OCI-LY1 (cell line): ENCODE measurements at regions not wholly inside any gene's neighbourhood (a gene's known extent, or its start where the extent isn't known, plus 50 kb on each side); places are given as distances from the start of the nearest gene placed in this dataset.

Source experiments
- EZH2 ChIP-seq: fragments of 200-600 bp; sonication (generic), shearing (Covaris generic); IDR thresholded peaks from 2 replicates; pipeline ENCODE4 v1.8.0; 2017; ENCODE audit warnings: borderline replicate concordance, mixed run types, mild to moderate bottlenecking, antibody characterized with exemption, low read length, moderate library complexity, mixed read lengths
- TF ChIP-seq, protein P1 (sequence below): fragments of 200-600 bp; sonication (generic), shearing (Covaris generic); IDR thresholded peaks from 2 replicates; pipeline ENCODE4 v1.5.1; 2017; ENCODE audit warnings: mild to moderate bottlenecking, antibody characterized with exemption, low read length, moderate library complexity, mixed read lengths

DNA sequence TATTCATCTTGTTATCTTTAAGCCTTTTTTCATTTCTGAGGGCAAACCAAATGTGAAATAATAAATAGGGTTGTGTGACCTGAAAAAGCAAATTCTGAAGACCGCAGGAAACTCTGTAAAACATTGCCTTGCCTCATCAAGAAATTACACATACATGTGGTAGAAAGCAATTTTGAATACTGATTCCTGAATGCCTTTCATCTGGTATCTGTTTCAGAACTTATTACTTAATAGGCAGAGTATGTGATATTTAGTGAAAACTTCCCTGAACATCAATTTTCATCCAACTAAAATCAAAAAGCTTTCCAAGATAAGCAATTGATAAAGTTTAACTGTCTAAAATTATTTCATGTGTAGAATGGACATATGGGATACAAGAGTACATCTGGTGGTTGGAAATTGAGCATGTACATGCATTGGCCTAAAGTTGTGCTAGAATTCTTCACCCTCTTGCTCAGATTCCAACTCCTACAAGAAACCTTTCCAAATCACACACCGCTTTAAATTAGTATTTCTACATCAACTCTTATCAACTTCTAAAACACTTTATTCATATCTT, 606.0 kb upstream of the LCORL start:
- TF ChIP-seq, protein P1, sequence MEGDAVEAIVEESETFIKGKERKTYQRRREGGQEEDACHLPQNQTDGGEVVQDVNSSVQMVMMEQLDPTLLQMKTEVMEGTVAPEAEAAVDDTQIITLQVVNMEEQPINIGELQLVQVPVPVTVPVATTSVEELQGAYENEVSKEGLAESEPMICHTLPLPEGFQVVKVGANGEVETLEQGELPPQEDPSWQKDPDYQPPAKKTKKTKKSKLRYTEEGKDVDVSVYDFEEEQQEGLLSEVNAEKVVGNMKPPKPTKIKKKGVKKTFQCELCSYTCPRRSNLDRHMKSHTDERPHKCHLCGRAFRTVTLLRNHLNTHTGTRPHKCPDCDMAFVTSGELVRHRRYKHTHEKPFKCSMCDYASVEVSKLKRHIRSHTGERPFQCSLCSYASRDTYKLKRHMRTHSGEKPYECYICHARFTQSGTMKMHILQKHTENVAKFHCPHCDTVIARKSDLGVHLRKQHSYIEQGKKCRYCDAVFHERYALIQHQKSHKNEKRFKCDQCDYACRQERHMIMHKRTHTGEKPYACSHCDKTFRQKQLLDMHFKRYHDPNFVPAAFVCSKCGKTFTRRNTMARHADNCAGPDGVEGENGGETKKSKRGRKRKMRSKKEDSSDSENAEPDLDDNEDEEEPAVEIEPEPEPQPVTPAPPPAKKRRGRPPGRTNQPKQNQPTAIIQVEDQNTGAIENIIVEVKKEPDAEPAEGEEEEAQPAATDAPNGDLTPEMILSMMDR = no peak
- TF ChIP-seq EZH2 = no peak
